AG10803 (cell line): ENCODE measurements at regions not wholly inside any gene's neighbourhood (a gene's known extent, or its start where the extent isn't known, plus 50 kb on each side); places are given as distances from the start of the nearest gene placed in this dataset.

Source experiments
- DNase-seq: peaks from one replicate; pipeline ENCODE4 v3.0.0; 2010; ENCODE audit warnings: low read depth
- H3K4me3 ChIP-seq: 2 replicates; pipeline ENCODE4 v1.5.1; 2011; ENCODE audit warnings: mild to moderate bottlenecking, low read length, control low read depth
- TF ChIP-seq, protein P1 (sequence below): conservative IDR thresholded peaks from 2 replicates; pipeline ENCODE4 v1.5.1; 2011; ENCODE audit warnings: mild to moderate bottlenecking, low read length, control low read depth, inconsistent platforms

DNA sequence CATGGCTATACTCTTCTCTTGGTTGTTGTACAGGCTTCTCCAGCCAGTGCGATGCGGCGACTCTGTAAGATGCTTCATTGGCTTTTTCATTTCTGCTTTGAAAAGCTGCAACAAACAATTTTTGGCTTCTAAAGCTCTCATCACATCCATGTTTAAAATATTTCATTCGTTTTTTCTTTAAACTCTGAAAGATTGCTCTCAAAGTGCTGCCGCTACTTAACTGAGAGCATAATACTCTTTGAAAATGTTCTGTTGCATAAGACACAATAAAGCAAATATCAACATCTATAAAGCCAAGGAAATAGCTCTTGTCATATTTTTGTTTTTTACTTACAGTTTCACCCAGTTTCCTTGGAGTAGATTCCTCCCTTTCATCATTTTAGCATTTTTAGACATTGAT, 468.3 kb downstream of the TBC1D22A start:
- TF ChIP-seq, protein P1, sequence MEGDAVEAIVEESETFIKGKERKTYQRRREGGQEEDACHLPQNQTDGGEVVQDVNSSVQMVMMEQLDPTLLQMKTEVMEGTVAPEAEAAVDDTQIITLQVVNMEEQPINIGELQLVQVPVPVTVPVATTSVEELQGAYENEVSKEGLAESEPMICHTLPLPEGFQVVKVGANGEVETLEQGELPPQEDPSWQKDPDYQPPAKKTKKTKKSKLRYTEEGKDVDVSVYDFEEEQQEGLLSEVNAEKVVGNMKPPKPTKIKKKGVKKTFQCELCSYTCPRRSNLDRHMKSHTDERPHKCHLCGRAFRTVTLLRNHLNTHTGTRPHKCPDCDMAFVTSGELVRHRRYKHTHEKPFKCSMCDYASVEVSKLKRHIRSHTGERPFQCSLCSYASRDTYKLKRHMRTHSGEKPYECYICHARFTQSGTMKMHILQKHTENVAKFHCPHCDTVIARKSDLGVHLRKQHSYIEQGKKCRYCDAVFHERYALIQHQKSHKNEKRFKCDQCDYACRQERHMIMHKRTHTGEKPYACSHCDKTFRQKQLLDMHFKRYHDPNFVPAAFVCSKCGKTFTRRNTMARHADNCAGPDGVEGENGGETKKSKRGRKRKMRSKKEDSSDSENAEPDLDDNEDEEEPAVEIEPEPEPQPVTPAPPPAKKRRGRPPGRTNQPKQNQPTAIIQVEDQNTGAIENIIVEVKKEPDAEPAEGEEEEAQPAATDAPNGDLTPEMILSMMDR: no peak

DNA sequence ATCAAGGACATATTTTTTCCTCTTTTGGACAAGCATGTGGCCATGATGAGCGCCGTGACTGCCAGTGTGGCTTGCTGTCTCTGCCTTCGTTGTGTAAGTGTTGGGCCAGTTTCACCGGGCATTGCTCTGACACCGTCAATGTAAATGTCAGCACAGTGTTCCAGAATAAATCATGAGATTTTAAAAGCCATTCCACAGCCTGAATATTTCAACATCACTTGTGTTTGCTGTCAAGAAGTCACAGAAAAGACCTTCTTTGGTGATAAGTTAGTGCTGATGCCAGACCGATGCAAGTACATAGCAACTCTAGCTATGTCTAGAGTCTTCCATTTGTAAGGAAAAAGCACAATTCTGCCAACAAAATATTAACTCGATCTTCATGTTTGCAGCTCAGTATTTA, 467.8 kb downstream of the TBC1D22A start:
- no peak overlapping the region for H3K4me3 ChIP-seq
- DNase-seq: no peak
- TF ChIP-seq, protein P1: no peak

More for the DNA sequence above, 468.3 kb downstream of the TBC1D22A start:
- H3K4me3 ChIP-seq: no peak overlapping the region
- no peak for DNase-seq

DNA sequence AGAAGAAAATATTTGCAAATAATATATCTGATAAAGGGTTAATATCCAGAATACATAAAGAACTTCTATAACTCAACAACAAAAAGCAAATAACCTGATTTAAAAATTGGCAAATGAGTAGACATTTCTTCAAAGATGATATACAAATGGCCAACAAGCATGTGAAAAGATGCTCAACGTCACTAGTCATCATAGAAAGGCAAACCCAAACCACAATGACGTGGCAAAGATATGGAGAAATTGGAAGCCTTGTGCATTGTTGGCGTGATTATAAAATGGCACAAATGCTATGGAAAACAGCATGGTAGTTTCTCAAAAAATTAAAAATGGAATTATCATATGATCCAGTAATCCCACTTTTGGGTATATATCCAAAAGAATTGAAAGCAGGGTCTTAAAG, 466.3 kb downstream of the TBC1D22A start:
- H3K4me3 ChIP-seq: no peak overlapping the region
- TF ChIP-seq, protein P1: no peak
- DNase-seq: no peak

DNA sequence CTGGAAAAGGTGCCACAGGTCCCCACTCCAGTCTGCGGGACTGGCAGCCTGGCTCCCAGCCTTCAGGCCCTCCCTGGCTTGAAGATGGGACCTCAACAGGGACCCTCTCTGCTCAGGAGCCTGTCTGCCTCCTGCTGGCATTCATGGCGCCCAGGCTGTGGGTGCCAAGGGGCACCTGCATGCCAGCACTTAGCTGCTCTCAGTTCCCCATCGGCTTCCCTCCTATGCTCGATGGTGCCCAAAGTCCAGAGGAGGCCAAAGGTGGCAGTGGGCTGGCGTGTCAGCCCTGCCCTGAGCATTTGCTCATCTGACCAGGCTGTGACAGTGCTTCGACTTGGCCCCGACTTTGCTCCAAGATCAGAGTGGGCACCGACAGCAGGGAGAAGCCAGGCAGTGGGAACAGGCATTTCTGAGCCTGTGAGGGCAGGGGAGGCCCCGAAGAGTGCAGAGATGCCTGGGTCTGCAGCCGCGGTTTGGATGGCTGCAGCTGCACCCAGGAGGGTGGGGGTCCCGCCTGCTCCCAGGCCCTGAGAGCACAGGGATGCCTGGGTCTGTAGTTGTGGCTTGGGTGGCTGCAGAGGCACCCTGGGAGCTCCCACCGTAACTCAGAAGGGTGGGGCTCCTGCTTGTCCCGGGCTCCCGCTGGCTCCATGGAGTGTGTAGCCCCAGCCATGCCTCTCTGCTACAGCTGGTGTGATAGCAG, 463.6 kb downstream of the TBC1D22A start:
- TF ChIP-seq, protein P1: no peak
- DNase-seq: no peak
- H3K4me3 ChIP-seq: no peak overlapping the region

DNA sequence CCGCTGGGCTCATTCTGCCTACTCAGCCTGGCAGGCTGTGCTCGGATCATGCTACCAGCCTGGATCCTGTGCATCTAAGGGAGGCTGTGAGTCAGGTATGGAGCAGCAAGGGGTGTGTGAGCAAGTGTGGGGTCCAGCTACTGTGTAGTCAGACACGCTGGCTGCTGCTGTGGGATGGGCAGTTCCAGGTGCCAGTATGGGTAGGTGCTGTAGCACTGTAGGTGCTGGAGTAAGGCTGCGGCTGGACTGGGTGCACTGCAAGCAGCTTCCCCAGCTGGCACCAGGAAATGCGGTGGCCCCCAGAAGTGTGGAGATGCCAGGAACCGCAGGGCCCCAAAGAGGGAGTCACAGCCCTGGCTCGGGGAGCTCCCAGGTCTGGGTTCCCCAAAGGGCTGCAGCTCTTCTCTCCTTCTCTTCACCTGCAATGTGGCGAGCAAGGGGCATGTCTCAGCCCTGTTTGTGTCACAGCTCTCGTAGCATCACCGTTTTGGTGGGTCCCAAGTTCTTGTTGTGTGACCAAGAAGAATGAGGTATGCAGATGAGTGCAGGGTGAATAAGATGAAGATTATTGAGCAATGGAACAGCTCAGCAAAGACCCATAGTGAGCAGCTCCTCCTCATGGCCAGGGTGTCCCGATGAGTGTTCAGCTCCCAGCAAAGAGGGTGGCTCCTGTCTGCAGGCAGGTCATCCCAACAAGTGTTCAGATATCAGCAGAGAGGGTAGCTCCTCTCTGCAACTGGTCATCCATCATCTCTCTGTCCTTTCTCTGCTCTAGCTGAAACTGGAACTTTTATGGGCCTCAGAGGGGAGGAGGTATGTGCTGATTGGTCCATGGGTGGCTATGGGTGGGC, 462.9 kb downstream of the TBC1D22A start:
- no peak overlapping the region for H3K4me3 ChIP-seq
- TF ChIP-seq, protein P1: no peak
- no peak for DNase-seq
